ENCODE measurements at regions not wholly inside any gene's neighbourhood (a gene's known extent, or its start where the extent isn't known, plus 50 kb on each side); places are given as distances from the start of the nearest gene placed in this dataset.

- no peaks in the 10 kb centered on the region for H3K27me3 Mint-ChIP-seq (ENCODE audit: low read depth)
- H3K4me3 Mint-ChIP-seq: no peak overlapping the region
- no peak overlapping the region for H3K27ac Mint-ChIP-seq
- no peak for TF ChIP-seq FOXJ3 (CRISPR knock-in tag; IDR thresholded peaks at IDR 0.05; ENCODE audit: borderline replicate concordance)
- no peak for TF ChIP-seq CTCF (IDR thresholded peaks at IDR 0.05)
- TF ChIP-seq PRDM15 (CRISPR knock-in tag; IDR thresholded peaks at IDR 0.05): no peak
- TF ChIP-seq NR3C1 (CRISPR knock-in tag; conservative IDR thresholded peaks at IDR 0.05; ENCODE audit: low read depth): no peak
- TF ChIP-seq E2F5 (CRISPR knock-in tag; IDR thresholded peaks at IDR 0.05): no peak
- TF ChIP-seq SMAD4 (CRISPR knock-in tag; IDR thresholded peaks at IDR 0.05): no peak
- no peak for TF ChIP-seq FOXK1 (CRISPR knock-in tag; IDR thresholded peaks at IDR 0.05)
- TF ChIP-seq OVOL2 (CRISPR knock-in tag; IDR thresholded peaks at IDR 0.05; ENCODE audit: borderline replicate concordance): no peak
- TF ChIP-seq CREM (CRISPR knock-in tag; IDR thresholded peaks at IDR 0.05): no peak
- TF ChIP-seq SOX15 (CRISPR knock-in tag; IDR thresholded peaks at IDR 0.05): no peak
- no peak for TF ChIP-seq RELA (CRISPR knock-in tag; IDR thresholded peaks at IDR 0.05; ENCODE audit: borderline replicate concordance)
- TF ChIP-seq HMGXB4 (CRISPR knock-in tag; IDR thresholded peaks at IDR 0.05): no peak
- TF ChIP-seq USF2 (CRISPR knock-in tag; IDR thresholded peaks at IDR 0.05): no peak
- TF ChIP-seq ZNF219 (CRISPR knock-in tag; IDR thresholded peaks at IDR 0.05; ENCODE audit: borderline replicate concordance): no peak
- TF ChIP-seq EMX1 (CRISPR knock-in tag; IDR thresholded peaks at IDR 0.05): no peak
- TF ChIP-seq ZMAT4 (CRISPR knock-in tag; IDR thresholded peaks at IDR 0.05): no peak
- no peak for TF ChIP-seq ZBTB43 (CRISPR knock-in tag; IDR thresholded peaks at IDR 0.05)
- TF ChIP-seq GRHL2 (CRISPR knock-in tag; IDR thresholded peaks at IDR 0.05; ENCODE audit: insufficient replicate concordance, severe bottlenecking): no peak
- no peak for TF ChIP-seq GABPB1 (CRISPR knock-in tag; IDR thresholded peaks at IDR 0.05)
- no peaks in the 10 kb centered on the region for H3K36me3 Mint-ChIP-seq
- ChIA-PET POLR2A (no interaction called here), CTCF (interaction anchor here (0.6 to 2.7 kb wide), 18 partner anchors 8 to 218 kb away, joined by 3 to 25 read pairs (median 4); partner anchors contain the start of gene LOXL4)
- peaks cover 9% of the 10 kb centered on the region for H3K4me1 Mint-ChIP-seq
- ATAC-seq (no peak), DNase-seq (ENCODE audit: low spot score) (no peak)
- peaks cover 9% of the 10 kb centered on the region for H3K9me3 Mint-ChIP-seq
Observed at GRCh38 chr10:98332623-98333269, 64.8 kb upstream of the LOXL4 start.

Measured in WTC11 (cell line).